IPS-18c (cell line): ENCODE measurements at regions not wholly inside any gene's neighbourhood (a gene's known extent, or its start where the extent isn't known, plus 50 kb on each side); places are given as distances from the start of the nearest gene placed in this dataset.

Experiments
- H3K4me3 ChIP-seq: 2 replicates; pipeline ENCODE4 v1.7.0; 2013; ENCODE audit warnings: low read depth, mild to moderate bottlenecking, low read length, moderate library complexity; ENCODE audit not compliant: insufficient read depth
- H3K9me3 ChIP-seq: one replicate; pipeline ENCODE4 v1.6.1; 2013; ENCODE audit warnings: mild to moderate bottlenecking, low read length, moderate library complexity; ENCODE audit not compliant: control insufficient read depth, insufficient read depth

GRCh38 chr13:85632526-85633195, 166.6 kb downstream of the SLITRK6 start:
- no peaks in the 10 kb centered on the region for H3K9me3 ChIP-seq
- no peak overlapping the region for H3K4me3 ChIP-seq

DNA sequence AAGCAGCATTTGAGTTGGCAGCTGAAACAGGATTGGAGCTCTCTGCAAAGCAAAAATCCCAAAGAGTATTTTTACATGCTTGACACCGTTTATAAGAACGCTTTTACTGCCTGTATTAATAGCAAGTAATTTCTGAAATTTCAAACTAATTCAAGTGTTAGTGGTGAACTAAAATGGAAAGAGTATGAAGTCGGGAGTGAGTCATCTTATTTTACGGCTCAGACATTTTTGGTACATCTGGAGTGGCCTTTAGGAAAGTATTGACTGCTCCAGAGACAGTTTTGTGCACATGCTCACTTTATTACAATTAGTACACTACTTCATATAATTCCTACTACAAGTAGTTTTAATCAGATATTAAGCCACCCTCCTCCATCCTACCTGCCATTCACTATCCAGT, 167.4 kb downstream of the SLITRK6 start:
- no peak overlapping the region for H3K4me3 ChIP-seq
- no peaks in the 10 kb centered on the region for H3K9me3 ChIP-seq

GRCh38 chr13:85626603-85627002, 172.6 kb downstream of the SLITRK6 start:
- H3K9me3 ChIP-seq, result no peaks in the 10 kb centered on the region
- H3K4me3 ChIP-seq, result no peak overlapping the region

- Histone ChIP-seq H3K4me3 (no peak overlapping the region), H3K9me3 (no peaks in the 10 kb centered on the region)
Observed at GRCh38 chr13:85619321-85619720, 179.9 kb downstream of the SLITRK6 start.

DNA sequence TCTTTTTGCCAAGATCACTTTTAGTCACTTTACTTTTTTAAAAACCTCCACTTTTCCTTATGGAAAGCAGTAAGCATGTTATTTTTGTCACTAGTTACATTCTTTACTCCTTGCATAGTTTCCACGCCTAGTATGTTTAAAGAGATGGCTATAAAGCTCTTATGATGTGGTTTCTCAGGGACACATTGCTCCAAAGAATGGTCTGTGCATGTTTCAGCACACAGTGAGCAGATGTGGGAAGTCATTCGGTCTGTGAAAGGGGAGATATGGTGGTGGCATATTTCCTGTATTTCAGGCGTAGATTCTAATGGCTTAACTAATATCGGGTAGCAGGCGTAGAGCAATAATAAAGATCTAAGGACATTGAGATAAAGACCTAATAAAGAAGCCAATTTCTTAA, 180.7 kb downstream of the SLITRK6 start:
- Histone ChIP-seq H3K9me3 (no peaks in the 10 kb centered on the region), H3K4me3 (no peak overlapping the region)

GRCh38 chr13:85616275-85616674, 182.9 kb downstream of the SLITRK6 start:
- H3K9me3 ChIP-seq, result no peaks in the 10 kb centered on the region

DNA sequence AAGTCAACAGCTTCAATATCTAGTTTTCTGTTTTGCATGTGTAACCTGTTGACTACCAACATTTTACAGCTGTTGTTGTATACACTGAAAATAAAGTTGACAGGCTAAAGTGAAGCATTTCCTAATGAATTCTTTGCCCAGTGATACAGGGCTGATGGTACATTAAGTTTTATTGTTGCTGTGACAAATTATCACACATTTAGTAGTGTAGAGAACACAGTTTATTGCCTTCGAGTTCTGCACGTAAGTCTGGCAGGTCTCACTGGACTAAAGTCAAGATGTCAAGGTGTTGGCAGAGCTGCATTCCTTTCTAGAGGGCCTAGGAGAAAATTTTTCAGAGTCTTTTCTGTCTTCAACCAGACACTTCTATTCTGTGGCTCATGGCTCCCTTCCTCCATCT, 184.2 kb downstream of the SLITRK6 start:
- no peaks in the 10 kb centered on the region for H3K9me3 ChIP-seq
- H3K4me3 ChIP-seq, result no peak overlapping the region

More at GRCh38 chr13:85616275-85616674, 182.9 kb downstream of the SLITRK6 start:
- H3K4me3 ChIP-seq, result no peak overlapping the region

DNA sequence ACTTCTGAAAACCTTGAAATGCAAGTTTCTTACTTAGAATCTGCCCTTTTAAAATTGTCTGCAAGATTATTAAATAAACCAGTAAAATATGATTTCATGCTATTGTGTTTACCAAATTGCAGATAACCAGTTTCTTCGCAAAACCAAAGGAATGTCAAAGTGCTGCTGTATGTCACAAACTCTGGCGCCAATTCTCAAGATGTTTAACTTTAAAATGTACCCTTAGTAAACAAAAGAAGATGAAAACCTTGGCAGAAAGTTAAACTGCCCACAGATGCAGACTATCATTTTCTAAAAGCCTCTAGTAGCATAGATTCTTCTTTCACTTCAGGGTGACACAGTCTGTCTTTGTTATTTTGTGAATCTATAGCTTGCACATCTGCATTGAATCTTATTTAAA, 189.2 kb downstream of the SLITRK6 start:
- Histone ChIP-seq H3K4me3 (no peak overlapping the region), H3K9me3 (no peaks in the 10 kb centered on the region)

DNA sequence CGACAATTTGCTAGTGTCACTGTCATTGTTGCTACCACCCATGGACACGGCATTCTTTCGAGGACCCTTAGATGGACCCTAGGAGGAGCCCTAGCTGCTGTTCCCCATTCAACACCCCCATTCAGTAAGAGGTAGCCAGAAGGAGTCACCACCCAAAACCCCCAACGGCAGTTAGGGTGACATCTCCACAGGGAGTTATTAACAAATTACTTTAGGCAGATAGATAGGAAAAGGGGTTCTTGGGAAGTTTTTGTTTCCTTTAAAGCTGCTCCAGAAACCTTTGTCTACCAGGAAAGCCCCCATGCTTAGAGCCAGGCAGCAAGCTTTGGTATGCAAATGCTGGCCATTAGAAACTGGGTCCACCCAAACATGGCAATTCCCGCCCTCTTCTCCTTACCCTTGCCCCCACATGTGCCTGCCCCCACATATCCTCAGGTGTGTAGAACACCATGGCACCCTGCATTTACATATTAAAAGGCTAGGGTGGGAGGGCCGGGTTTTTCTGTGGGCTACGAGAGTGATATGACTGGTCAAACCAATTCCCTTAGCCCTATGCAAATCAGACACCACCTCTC, 190.9 kb downstream of the SLITRK6 start:
- H3K4me3 ChIP-seq, result no peak overlapping the region
- no peaks in the 10 kb centered on the region for H3K9me3 ChIP-seq

- Histone ChIP-seq H3K4me3 (no peak overlapping the region), H3K9me3 (no peaks in the 10 kb centered on the region)
Observed at GRCh38 chr13:85603735-85604134, 195.5 kb downstream of the SLITRK6 start.

DNA sequence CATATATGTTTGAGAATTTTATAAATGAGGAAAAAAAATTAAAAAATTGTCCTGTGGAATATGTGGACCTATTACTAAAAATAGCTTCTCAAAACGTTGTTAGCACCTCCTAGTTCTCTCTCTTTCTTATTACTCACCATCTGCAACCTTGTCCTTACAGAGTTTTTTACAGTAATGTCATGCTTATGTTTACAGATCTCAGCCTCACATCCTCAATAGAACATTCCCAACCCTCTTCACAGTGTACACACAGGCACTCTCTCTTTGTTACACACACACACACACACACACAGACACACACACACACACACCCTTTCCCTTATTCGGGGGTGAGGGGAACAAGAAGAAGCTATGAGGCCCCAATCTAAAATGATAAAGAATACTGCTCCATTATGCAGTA, 197.7 kb downstream of the SLITRK6 start:
- Histone ChIP-seq H3K9me3 (no peaks in the 10 kb centered on the region), H3K4me3 (no peak overlapping the region)

GRCh38 chr13:85597790-85598500, 201.3 kb downstream of the SLITRK6 start:
- Histone ChIP-seq H3K9me3 (no peaks in the 10 kb centered on the region), H3K4me3 (no peak overlapping the region)

DNA sequence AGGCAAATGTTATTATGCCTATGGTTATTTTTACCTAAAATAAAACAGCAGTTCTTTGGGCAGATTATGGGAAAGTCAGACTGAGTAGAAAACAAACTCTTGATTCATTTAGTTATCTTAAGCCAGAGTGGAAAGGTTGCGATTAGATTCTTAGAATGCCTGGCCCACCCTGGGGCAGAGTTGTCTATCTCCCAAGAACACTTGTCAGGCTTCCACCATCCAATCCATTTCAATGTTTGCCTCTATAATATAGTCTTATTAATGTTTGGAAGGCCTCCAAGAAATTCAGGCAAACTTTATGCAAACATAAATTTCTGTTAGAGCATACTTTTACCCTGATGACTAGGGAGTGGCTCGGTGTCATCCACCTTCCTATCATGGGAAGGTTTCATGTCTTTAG, 207.0 kb downstream of the SLITRK6 start:
- no peaks in the 10 kb centered on the region for H3K9me3 ChIP-seq
- H3K4me3 ChIP-seq, result no peak overlapping the region

GRCh38 chr13:85590231-85590931, 208.8 kb downstream of the SLITRK6 start:
- no peak overlapping the region for H3K4me3 ChIP-seq
- peaks cover 2% of the 10 kb centered on the region for H3K9me3 ChIP-seq

DNA sequence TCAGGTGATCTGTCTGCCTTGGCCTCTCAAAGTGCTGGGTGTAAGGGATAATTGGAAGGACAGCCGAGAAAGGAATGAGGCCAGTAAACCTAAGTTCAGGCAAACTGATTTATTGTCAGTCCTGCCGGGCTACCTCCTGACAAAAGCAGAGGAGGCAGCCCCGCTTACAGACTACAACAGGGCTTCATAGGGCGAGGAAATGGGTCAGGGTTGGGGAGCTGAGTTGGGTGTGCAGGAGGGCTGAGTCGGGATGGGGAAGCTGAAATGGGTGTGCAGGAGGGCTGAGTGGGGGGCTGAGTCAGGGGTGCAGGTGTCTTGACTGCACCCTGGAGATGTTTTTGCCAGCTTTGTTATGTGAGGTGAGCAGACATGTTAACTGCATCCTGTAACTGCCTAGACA, 210.2 kb downstream of the SLITRK6 start:
- H3K9me3 ChIP-seq, result peaks cover 2% of the 10 kb centered on the region
- no peak overlapping the region for H3K4me3 ChIP-seq

DNA sequence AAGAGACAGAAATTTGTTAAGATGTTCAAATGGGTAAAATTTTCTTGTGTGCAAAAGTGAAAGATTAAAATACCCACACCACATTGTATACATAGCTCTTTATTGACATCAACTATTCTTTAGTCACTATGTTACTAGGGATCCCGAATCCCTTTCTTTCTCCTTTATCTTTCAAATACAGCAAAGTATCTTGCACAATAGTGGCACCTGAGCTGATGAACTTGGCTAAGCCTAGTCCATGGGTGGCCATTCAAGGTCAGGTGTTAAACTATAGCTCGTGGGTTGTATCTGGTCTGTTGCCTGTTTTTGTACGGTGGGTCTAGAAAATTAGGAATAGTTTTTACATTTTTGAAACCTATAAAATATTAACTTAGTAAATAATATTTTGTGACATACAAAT, 210.9 kb downstream of the SLITRK6 start:
- no peak overlapping the region for H3K4me3 ChIP-seq

GRCh38 chr13:85586856-85587255, 212.4 kb downstream of the SLITRK6 start:
- no peak overlapping the region for H3K4me3 ChIP-seq
- peaks cover 2% of the 10 kb centered on the region for H3K9me3 ChIP-seq

More for the DNA sequence above, 210.9 kb downstream of the SLITRK6 start:
- peaks cover 2% of the 10 kb centered on the region for H3K9me3 ChIP-seq

DNA sequence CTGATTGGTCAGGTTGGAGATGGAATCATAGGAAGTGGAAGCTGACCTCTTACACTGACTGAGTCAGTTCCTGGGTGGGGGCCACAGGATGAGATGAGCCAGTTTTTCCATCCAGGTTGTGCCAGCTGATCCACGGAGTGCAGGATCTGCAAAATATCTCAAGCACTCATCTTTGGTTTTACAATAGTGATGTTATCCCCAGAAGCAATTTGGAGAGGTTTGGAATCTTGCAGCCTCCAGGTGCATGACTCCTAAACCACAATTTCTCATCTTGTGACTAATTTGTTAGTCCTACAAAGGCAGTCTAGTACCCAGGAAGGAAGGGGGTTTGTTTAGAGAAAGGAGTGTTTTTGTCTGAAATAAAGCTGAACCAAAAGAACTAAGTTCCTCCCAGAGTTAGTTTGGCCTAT, 212.8 kb downstream of the SLITRK6 start:
- Histone ChIP-seq H3K4me3 (no peak overlapping the region; the same call in 1 of the 2 replicates), H3K9me3 (peaks cover 2% of the 10 kb centered on the region)
